HCT116 (cell line): ENCODE measurements at regions not wholly inside any gene's neighbourhood (a gene's known extent, or its start where the extent isn't known, plus 50 kb on each side); places are given as distances from the start of the nearest gene placed in this dataset.
A peak's percentile ranks its signal among the peaks of the same experiment; 100 is the strongest.

Experiments used
- ATAC-seq: fragments of 200-7000 bp; cut with Tn5 transposase; 2 replicates; pipeline ENCODE4 v1.9.1; 2020; ENCODE audit warnings: mild to moderate bottlenecking, moderate library complexity
- BruUV-seq: library from RNA; stranded (reverse); fragments of 400-500 nt; replicated peaks from 2 replicates; lab custom pipeline; 2021; lab: Mats Ljungman, UMichigan
- CTCF ChIA-PET: fragments of 300-600 bp; sonication (Branson Sonifier 250); formaldehyde crosslinking; loops from one replicate; lab custom pipeline; 2021; ENCODE audit warnings: antibody characterized with exemption; lab: Charles Lee
- POLR2A ChIA-PET: fragments of 300-600, 350-600 bp; sonication (Branson Sonifier 250); formaldehyde crosslinking; loops from one replicate; lab custom pipeline; 2021; ENCODE audit warnings: antibody characterized with exemption; lab: Charles Lee
- RAD21 ChIA-PET, 2 experiments: fragments of 300-600 bp; sonication (Branson Sonifier 250); formaldehyde crosslinking; loops; one replicate each; lab custom pipeline; 2023; ENCODE audit warnings: low total read pairs in 2 of 2; ENCODE audit not compliant: uncharacterized antibody in 2 of 2, unreplicated experiment in 2 of 2, low non-redundant PET in 1 of 2; lab: Charles Lee
- DNase-seq: peaks from one replicate; pipeline ENCODE4 v3.0.0-alpha.2; 2010; ENCODE audit warnings: low read depth, low spot score
- H2AFZ ChIP-seq: fragments of 200-600 bp; shearing (Covaris generic), sonication (generic); 2 replicates; pipeline ENCODE4 v1.6.1; 2017; ENCODE audit warnings: low read depth, mixed run types, mixed read lengths, antibody characterized with exemption, low read length; ENCODE audit not compliant: poor library complexity, severe bottlenecking
- H3K27ac ChIP-seq: 2 replicates; pipeline ENCODE4 v1.5.1; 2012; ENCODE audit warnings: low read depth, low read length
- H3K27me3 ChIP-seq: fragments of 200-600 bp; sonication (generic); 2 replicates; pipeline ENCODE4 v1.6.1; 2016; ENCODE audit warnings: mixed run types, low read length, mixed read lengths; ENCODE audit not compliant: insufficient read depth
- H3K36me3 ChIP-seq, 2 experiments: fragments of 200-500 bp in 1 of 2; fragments of 200-600 bp in 1 of 2; sonication (Bioruptor generic) in 1 of 2; sonication (generic) in 1 of 2; 2 replicates each; pipeline versions ENCODE4 v1.5.1 to v1.6.1; 2014 to 2016; ENCODE audit warnings: low read length in 2 of 2, inconsistent platforms in 1 of 2, mixed read lengths in 1 of 2, mixed run types in 1 of 2; ENCODE audit not compliant: insufficient read depth in 2 of 2, control insufficient read depth in 1 of 2
- H3K4me1 ChIP-seq, 2 experiments: fragments of 200-600 bp in 1 of 2; sonication (generic) in 1 of 2; 2 replicates each; pipeline versions ENCODE4 v1.5.1 to v1.6.1; 2012 to 2017; ENCODE audit warnings: low read length in 2 of 2, inconsistent platforms in 1 of 2, mild to moderate bottlenecking in 1 of 2, mixed read lengths in 1 of 2, mixed run types in 1 of 2, moderate library complexity in 1 of 2; ENCODE audit not compliant: insufficient read depth in 2 of 2, control insufficient read depth in 1 of 2
- H3K4me2 ChIP-seq: fragments of 200-600 bp; sonication (generic); 2 replicates; pipeline ENCODE4 v1.6.1; 2017; ENCODE audit warnings: mixed run types, low read length, mixed read lengths
- H3K4me3 ChIP-seq, 2 experiments: fragments of 200-600 bp in 1 of 2; sonication (generic) in 1 of 2; replicated peaks in 1 of 2; 2 replicates each; pipeline ENCODE4 v1.5.1; 2011 to 2016; ENCODE audit warnings: low read length in 2 of 2, control low read depth in 1 of 2, low read depth in 1 of 2, mild to moderate bottlenecking in 1 of 2, mixed read lengths in 1 of 2, mixed run types in 1 of 2
- H3K79me2 ChIP-seq: fragments of 200-600 bp; sonication (generic); 2 replicates; pipeline ENCODE4 v1.6.1; 2017; ENCODE audit warnings: mild to moderate bottlenecking, mixed run types, low read length, moderate library complexity, mixed read lengths; ENCODE audit not compliant: insufficient read depth
- H3K9ac ChIP-seq: fragments of 200-600 bp; sonication (generic); 2 replicates; pipeline ENCODE4 v1.6.1; 2016; ENCODE audit warnings: low read length, mixed read lengths
- H3K9me2 ChIP-seq: fragments of 200-600 bp; sonication (generic), shearing (Covaris generic); 2 replicates; pipeline ENCODE4 v1.6.1; 2017; ENCODE audit warnings: mixed run types, mild to moderate bottlenecking, moderate library complexity; ENCODE audit not compliant: insufficient read depth
- H3K9me3 ChIP-seq, 2 experiments: fragments of 200-500 bp in 1 of 2; fragments of 200-600 bp in 1 of 2; sonication (Bioruptor generic) in 1 of 2; sonication (generic) in 1 of 2; 2 replicates each; pipeline ENCODE4 v1.6.1; 2014 to 2017; ENCODE audit warnings: low read length in 2 of 2, mixed read lengths in 2 of 2, inconsistent platforms in 1 of 2, low read depth in 1 of 2, mild to moderate bottlenecking in 1 of 2, mixed run types in 1 of 2, moderate library complexity in 1 of 2; ENCODE audit not compliant: control insufficient read depth in 1 of 2, insufficient read depth in 1 of 2
- H4K20me1 ChIP-seq: fragments of 200-600 bp; sonication (generic), shearing (Covaris generic); 2 replicates; pipeline ENCODE4 v1.6.1; 2017; ENCODE audit warnings: mixed run types, mild to moderate bottlenecking, moderate library complexity; ENCODE audit not compliant: insufficient read depth
- CEBPB ChIP-seq: IDR thresholded peaks from 2 replicates; pipeline ENCODE4 v1.6.1; 2012; ENCODE audit warnings: low read depth
- EGR1 ChIP-seq: IDR thresholded peaks from 2 replicates; pipeline ENCODE4 v1.6.1; 2012; ENCODE audit warnings: low read depth
- ELF1 ChIP-seq: IDR thresholded peaks from 2 replicates; pipeline ENCODE4 v1.6.1; 2012; ENCODE audit warnings: low read depth, borderline replicate concordance
- FOSL1 ChIP-seq: IDR thresholded peaks from 2 replicates; pipeline ENCODE4 v1.6.1; 2012; ENCODE audit warnings: low read depth
- JUND ChIP-seq: IDR thresholded peaks from 2 replicates; pipeline ENCODE4 v1.6.1; 2012
- POLR2A ChIP-seq: IDR thresholded peaks from 2 replicates; pipeline ENCODE4 v1.7.0; 2011; ENCODE audit warnings: borderline replicate concordance; ENCODE audit not compliant: insufficient read depth, insufficient read length; ENCODE audit errors: extremely low read depth
- POLR2AphosphoS5 ChIP-seq: IDR thresholded peaks from 2 replicates; pipeline ENCODE4 v1.6.1; 2011; ENCODE audit warnings: mild to moderate bottlenecking, low read depth, low read length, moderate library complexity
- RAD21 ChIP-seq: IDR thresholded peaks from 2 replicates; pipeline ENCODE4 v1.6.1; 2012; ENCODE audit warnings: low read depth, mild to moderate bottlenecking
- SIN3A ChIP-seq: IDR thresholded peaks from 2 replicates; pipeline ENCODE4 v1.6.1; 2012; ENCODE audit warnings: low read depth
- SP1 ChIP-seq: IDR thresholded peaks from 2 replicates; pipeline ENCODE4 v1.6.1; 2012; ENCODE audit warnings: low read depth
- SRF ChIP-seq: IDR thresholded peaks from 2 replicates; pipeline ENCODE4 v1.6.1; 2012; ENCODE audit warnings: low read depth
- TCF7L2 ChIP-seq: IDR thresholded peaks from 2 replicates; pipeline ENCODE4 v1.7.0; 2011; ENCODE audit warnings: borderline replicate concordance, inconsistent platforms; ENCODE audit not compliant: insufficient read depth, insufficient read length; ENCODE audit errors: extremely low read depth
- YY1 ChIP-seq: IDR thresholded peaks from 2 replicates; pipeline ENCODE4 v1.6.1; 2011; ENCODE audit warnings: low read length, low read depth, moderate library complexity, mild to moderate bottlenecking; ENCODE audit not compliant: insufficient replicate concordance; ENCODE audit errors: extremely low read depth
- ZFX ChIP-seq: fragments of 450-650 bp; IDR thresholded peaks from 2 replicates; pipeline ENCODE4 v1.6.1; 2017
- intact Hi-C: fragments of 100-400 bp; cut with micrococcal nuclease; formaldehyde crosslinking; loops from 2 replicates; pipeline ENCODE4 v1.10.0; 2022
- TF ChIP-seq, protein P1 (sequence below): IDR thresholded peaks from 2 replicates; pipeline ENCODE4 v1.6.1; 2012
- TF ChIP-seq, protein P2 (sequence below): IDR thresholded peaks from 2 replicates; pipeline ENCODE4 v1.6.1; 2011; ENCODE audit warnings: mild to moderate bottlenecking, low read length, moderate library complexity; ENCODE audit not compliant: insufficient replicate concordance; ENCODE audit errors: extremely low read depth
- TF ChIP-seq, protein P3 (sequence below): IDR thresholded peaks from 2 replicates; pipeline ENCODE4 v1.6.1; 2012; ENCODE audit warnings: low read depth

DNA sequence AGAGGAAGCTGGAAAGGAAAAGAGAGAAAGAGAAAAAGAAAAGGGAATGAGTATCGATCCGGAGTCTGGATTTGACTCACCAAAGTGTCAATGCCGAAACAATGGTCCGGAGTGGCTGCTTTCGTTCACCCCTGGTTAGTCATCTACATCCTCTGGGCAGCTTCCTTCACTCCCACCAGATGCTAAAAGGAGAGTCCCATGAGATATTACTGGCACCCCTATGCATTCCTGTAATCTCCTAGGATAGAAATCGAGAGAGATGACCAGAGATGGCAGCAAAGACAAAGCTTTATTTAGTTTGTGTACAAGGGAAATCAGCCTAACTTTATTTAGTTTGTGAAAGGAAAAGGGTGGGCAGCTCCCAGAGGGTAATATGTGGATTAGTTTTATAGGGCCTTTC is 622.2 kb downstream of the ZPLD1 start:
- ChIA-PET RAD21 (no interaction called here), POLR2A (no interaction called here), CTCF (no interaction called here)
- H3K4me3 ChIP-seq, result no peak overlapping the region
- ATAC-seq, result no peak
- TF ChIP-seq ZFX (no peak), CEBPB (no peak), RAD21 (peak; percentile 25; the same call in 1 of the 2 replicates), SRF (no peak), TCF7L2 (no peak)
- H3K4me1 ChIP-seq, result peaks cover 0 to 12% of the 10 kb centered on the region in 2 experiments; a peak in 3 of 4 replicates
- H4K20me1 ChIP-seq, result no peaks in the 10 kb centered on the region
- H3K9me3 ChIP-seq, result no peaks in the 10 kb centered on the region
- no peak overlapping the region for H3K9ac ChIP-seq
- no peak overlapping the region for H3K27ac ChIP-seq
- H3K36me3 ChIP-seq, result no peaks in the 10 kb centered on the region
- no TSS peak for BruUV-seq
- DNase-seq, result no peak
- no peak overlapping the region for H2AFZ ChIP-seq
- H3K79me2 ChIP-seq, result no peaks in the 10 kb centered on the region
- no peaks in the 10 kb centered on the region for H3K27me3 ChIP-seq
- no peaks in the 10 kb centered on the region for H3K9me2 ChIP-seq
- intact Hi-C loops, result no loop called here
- H3K4me2 ChIP-seq, result no peak overlapping the region

DNA sequence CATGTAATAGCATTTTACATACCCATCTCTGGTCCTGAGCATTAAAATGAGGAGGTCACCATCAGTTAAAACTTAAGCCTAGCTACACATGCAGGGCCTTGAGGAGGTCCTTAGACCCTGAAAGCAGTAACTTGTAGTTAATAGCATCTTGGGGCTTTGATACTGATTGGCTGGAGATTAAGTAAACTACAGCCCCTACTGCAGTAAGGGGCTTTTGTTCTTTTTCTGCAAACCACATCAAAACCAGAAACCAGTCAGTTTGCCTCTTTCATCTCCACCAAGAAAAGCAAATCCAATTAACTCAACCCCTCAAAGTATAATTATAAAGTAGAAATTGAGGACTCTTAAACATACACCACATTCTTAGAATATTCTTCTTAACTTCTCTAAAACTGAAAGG is 622.7 kb downstream of the ZPLD1 start:
- intact Hi-C loops, result no loop called here
- TF ChIP-seq POLR2AphosphoS5 (no peak), SIN3A (no peak), ELF1 (no peak), JUND (no peak), POLR2A (no peak), SP1 (no peak), SRF (no peak), CEBPB (no peak), YY1 (no peak), FOSL1 (no peak), EGR1 (no peak)
- TF ChIP-seq, protein P1, sequence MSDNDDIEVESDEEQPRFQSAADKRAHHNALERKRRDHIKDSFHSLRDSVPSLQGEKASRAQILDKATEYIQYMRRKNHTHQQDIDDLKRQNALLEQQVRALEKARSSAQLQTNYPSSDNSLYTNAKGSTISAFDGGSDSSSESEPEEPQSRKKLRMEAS, result no peak
- TF ChIP-seq, protein P2, sequence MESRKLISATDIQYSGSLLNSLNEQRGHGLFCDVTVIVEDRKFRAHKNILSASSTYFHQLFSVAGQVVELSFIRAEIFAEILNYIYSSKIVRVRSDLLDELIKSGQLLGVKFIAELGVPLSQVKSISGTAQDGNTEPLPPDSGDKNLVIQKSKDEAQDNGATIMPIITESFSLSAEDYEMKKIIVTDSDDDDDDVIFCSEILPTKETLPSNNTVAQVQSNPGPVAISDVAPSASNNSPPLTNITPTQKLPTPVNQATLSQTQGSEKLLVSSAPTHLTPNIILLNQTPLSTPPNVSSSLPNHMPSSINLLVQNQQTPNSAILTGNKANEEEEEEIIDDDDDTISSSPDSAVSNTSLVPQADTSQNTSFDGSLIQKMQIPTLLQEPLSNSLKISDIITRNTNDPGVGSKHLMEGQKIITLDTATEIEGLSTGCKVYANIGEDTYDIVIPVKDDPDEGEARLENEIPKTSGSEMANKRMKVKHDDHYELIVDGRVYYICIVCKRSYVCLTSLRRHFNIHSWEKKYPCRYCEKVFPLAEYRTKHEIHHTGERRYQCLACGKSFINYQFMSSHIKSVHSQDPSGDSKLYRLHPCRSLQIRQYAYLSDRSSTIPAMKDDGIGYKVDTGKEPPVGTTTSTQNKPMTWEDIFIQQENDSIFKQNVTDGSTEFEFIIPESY, result no peak
- TF ChIP-seq, protein P3, sequence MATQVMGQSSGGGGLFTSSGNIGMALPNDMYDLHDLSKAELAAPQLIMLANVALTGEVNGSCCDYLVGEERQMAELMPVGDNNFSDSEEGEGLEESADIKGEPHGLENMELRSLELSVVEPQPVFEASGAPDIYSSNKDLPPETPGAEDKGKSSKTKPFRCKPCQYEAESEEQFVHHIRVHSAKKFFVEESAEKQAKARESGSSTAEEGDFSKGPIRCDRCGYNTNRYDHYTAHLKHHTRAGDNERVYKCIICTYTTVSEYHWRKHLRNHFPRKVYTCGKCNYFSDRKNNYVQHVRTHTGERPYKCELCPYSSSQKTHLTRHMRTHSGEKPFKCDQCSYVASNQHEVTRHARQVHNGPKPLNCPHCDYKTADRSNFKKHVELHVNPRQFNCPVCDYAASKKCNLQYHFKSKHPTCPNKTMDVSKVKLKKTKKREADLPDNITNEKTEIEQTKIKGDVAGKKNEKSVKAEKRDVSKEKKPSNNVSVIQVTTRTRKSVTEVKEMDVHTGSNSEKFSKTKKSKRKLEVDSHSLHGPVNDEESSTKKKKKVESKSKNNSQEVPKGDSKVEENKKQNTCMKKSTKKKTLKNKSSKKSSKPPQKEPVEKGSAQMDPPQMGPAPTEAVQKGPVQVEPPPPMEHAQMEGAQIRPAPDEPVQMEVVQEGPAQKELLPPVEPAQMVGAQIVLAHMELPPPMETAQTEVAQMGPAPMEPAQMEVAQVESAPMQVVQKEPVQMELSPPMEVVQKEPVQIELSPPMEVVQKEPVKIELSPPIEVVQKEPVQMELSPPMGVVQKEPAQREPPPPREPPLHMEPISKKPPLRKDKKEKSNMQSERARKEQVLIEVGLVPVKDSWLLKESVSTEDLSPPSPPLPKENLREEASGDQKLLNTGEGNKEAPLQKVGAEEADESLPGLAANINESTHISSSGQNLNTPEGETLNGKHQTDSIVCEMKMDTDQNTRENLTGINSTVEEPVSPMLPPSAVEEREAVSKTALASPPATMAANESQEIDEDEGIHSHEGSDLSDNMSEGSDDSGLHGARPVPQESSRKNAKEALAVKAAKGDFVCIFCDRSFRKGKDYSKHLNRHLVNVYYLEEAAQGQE, result no peak
- Histone ChIP-seq H3K4me2 (no peak overlapping the region), H3K27me3 (no peaks in the 10 kb centered on the region), H3K4me3 (no peak overlapping the region), H3K9me2 (no peaks in the 10 kb centered on the region), H3K9ac (no peak overlapping the region), H3K27ac (no peak overlapping the region), H4K20me1 (no peaks in the 10 kb centered on the region), H3K4me1 (peaks cover 0 to 7% of the 10 kb centered on the region in 2 experiments; a peak in 2 of 4 replicates), H3K79me2 (no peaks in the 10 kb centered on the region), H2AFZ (no peak overlapping the region), H3K9me3 (no peaks in the 10 kb centered on the region), H3K36me3 (no peaks in the 10 kb centered on the region)
- BruUV-seq, result no TSS peak
- RAD21 ChIA-PET, result no interaction called here
- CTCF ChIA-PET, result no interaction called here
- POLR2A ChIA-PET, result no interaction called here
- DNase-seq (no peak), ATAC-seq (no peak)
